H9 (cell line): ENCODE measurements at regions not wholly inside any gene's neighbourhood (a gene's known extent, or its start where the extent isn't known, plus 50 kb on each side); places are given as distances from the start of the nearest gene placed in this dataset.

Source experiments
- DNase-seq: peaks from one replicate; pipeline ENCODE4 v3.0.0-alpha.2; 2017
- H2AFZ ChIP-seq: one replicate; pipeline ENCODE4 v1.6.1; 2013; ENCODE audit warnings: mild to moderate bottlenecking, low read length, control low read depth, moderate library complexity
- H2AK5ac ChIP-seq: 2 replicates; pipeline ENCODE4 v1.6.1; 2013; ENCODE audit warnings: low read length, control low read depth, mixed read lengths; ENCODE audit not compliant: insufficient read length
- H2BK120ac ChIP-seq: one replicate; pipeline ENCODE4 v1.6.1; 2013; ENCODE audit warnings: low read depth, mild to moderate bottlenecking, low read length, control low read depth, inconsistent platforms; ENCODE audit not compliant: poor library complexity, severe bottlenecking
- H2BK12ac ChIP-seq: 2 replicates; pipeline ENCODE4 v1.6.1; 2013; ENCODE audit warnings: low read length, control low read depth, mixed read lengths, low read depth; ENCODE audit not compliant: insufficient read length
- H2BK15ac ChIP-seq: 2 replicates; pipeline ENCODE4 v1.6.1; 2013; ENCODE audit warnings: low read depth, low read length, control low read depth
- H2BK20ac ChIP-seq: one replicate; pipeline ENCODE4 v1.6.1; 2013; ENCODE audit warnings: low read depth, mild to moderate bottlenecking, low read length, control low read depth, inconsistent platforms; ENCODE audit not compliant: poor library complexity, severe bottlenecking
- H2BK5ac ChIP-seq: 2 replicates; pipeline ENCODE4 v1.6.1; 2013; ENCODE audit warnings: low read length, control low read depth, mixed read lengths; ENCODE audit not compliant: insufficient read length
- H3K14ac ChIP-seq: 2 replicates; pipeline ENCODE4 v1.6.1; 2013; ENCODE audit warnings: low read length, control low read depth; ENCODE audit not compliant: insufficient read depth
- H3K18ac ChIP-seq: 2 replicates; pipeline ENCODE4 v1.6.1; 2013; ENCODE audit warnings: low read depth, mild to moderate bottlenecking, mixed read lengths, low read length, control low read depth; ENCODE audit not compliant: insufficient read length
- H3K23ac ChIP-seq: 2 replicates; pipeline ENCODE4 v1.6.1; 2013; ENCODE audit warnings: low read length, control low read depth, mixed read lengths, low read depth; ENCODE audit not compliant: insufficient read length
- H3K23me2 ChIP-seq: 2 replicates; pipeline ENCODE4 v1.6.1; 2013; ENCODE audit warnings: low read depth, mild to moderate bottlenecking, mixed read lengths, low read length, control low read depth; ENCODE audit not compliant: insufficient read length, poor library complexity, severe bottlenecking
- H3K27ac ChIP-seq: 2 replicates; pipeline ENCODE4 v1.5.1; 2013; ENCODE audit warnings: low read length, control low read depth, mixed read lengths, low read depth; ENCODE audit not compliant: insufficient read length
- H3K27me3 ChIP-seq: 2 replicates; pipeline ENCODE4 v1.6.1; 2013; ENCODE audit warnings: low read length, control low read depth, inconsistent platforms; ENCODE audit not compliant: insufficient read depth
- H3K4ac ChIP-seq: 2 replicates; pipeline ENCODE4 v1.6.1; 2013; ENCODE audit warnings: low read depth, mild to moderate bottlenecking, control low read depth, inconsistent platforms, low read length, moderate library complexity
- H3K4me1 ChIP-seq: 2 replicates; pipeline ENCODE4 v1.6.1; 2013; ENCODE audit warnings: low read length, control low read depth, inconsistent platforms; ENCODE audit not compliant: insufficient read depth
- H3K4me2 ChIP-seq: 2 replicates; pipeline ENCODE4 v1.6.1; 2013; ENCODE audit warnings: low read length, control low read depth, mixed read lengths; ENCODE audit not compliant: insufficient read length, insufficient read depth
- H3K56ac ChIP-seq: 2 replicates; pipeline ENCODE4 v1.6.1; 2013; ENCODE audit warnings: low read depth, mild to moderate bottlenecking, mixed read lengths, low read length, control low read depth; ENCODE audit not compliant: insufficient read length
- H3K79me1 ChIP-seq: 2 replicates; pipeline ENCODE4 v1.6.1; 2013; ENCODE audit warnings: low read depth, mild to moderate bottlenecking, moderate library complexity, low read length, control low read depth, inconsistent platforms; ENCODE audit not compliant: insufficient read depth, poor library complexity, severe bottlenecking
- H3K79me2 ChIP-seq: 2 replicates; pipeline ENCODE4 v1.6.1; 2013; ENCODE audit warnings: low read length, control low read depth, inconsistent platforms; ENCODE audit not compliant: insufficient read depth
- H3K9ac ChIP-seq: 2 replicates; pipeline ENCODE4 v1.6.1; 2013; ENCODE audit warnings: low read length, control low read depth, mixed read lengths; ENCODE audit not compliant: insufficient read length; ENCODE audit errors: extremely low read depth
- H3K9me3 ChIP-seq: one replicate; pipeline ENCODE4 v1.6.1; 2013; ENCODE audit warnings: low read depth, low read length, inconsistent platforms; ENCODE audit not compliant: control insufficient read depth
- H3T11ph ChIP-seq: one replicate; pipeline ENCODE4 v1.6.1; 2013; ENCODE audit warnings: mild to moderate bottlenecking, low read length, control low read depth, inconsistent platforms
- H4K20me1 ChIP-seq: one replicate; pipeline ENCODE4 v1.6.1; 2013; ENCODE audit not compliant: control insufficient read depth, insufficient read length, insufficient read depth
- H4K5ac ChIP-seq: 2 replicates; pipeline ENCODE4 v1.6.1; 2013; ENCODE audit warnings: low read depth, mild to moderate bottlenecking, mixed read lengths, low read length, control low read depth; ENCODE audit not compliant: insufficient read length
- H4K8ac ChIP-seq: replicated peaks from 2 replicates; pipeline ENCODE4 v1.6.1; 2013; ENCODE audit warnings: low read length, control low read depth, mixed read lengths, low read depth; ENCODE audit not compliant: insufficient read length
- H4K91ac ChIP-seq: 2 replicates; pipeline ENCODE4 v1.6.1; 2013; ENCODE audit warnings: low read depth, mild to moderate bottlenecking, moderate library complexity, mixed read lengths, low read length, control low read depth; ENCODE audit not compliant: insufficient read length
- H3K27ac Mint-ChIP-seq, 3 experiments: 2 replicates in 2 of 3; 3 replicates in 1 of 3; pipeline ENCODE4 v1.8.0; 2020 to 2021; ENCODE audit warnings: mixed read lengths in 3 of 3, mild to moderate bottlenecking in 1 of 3, moderate library complexity in 1 of 3
- H3K27me3 Mint-ChIP-seq: 2 replicates; pipeline ENCODE4 v1.8.0; 2021; ENCODE audit warnings: low read depth, mild to moderate bottlenecking, moderate library complexity, mixed read lengths
- H3K36me3 Mint-ChIP-seq, 3 experiments: 2 replicates in 2 of 3; 3 replicates in 1 of 3; pipeline ENCODE4 v1.8.0; 2020 to 2021; ENCODE audit warnings: low read depth in 3 of 3, mixed read lengths in 3 of 3; ENCODE audit not compliant: insufficient read depth in 1 of 3
- H3K4me1 Mint-ChIP-seq, 2 experiments: 2 replicates each; pipeline ENCODE4 v1.8.0; 2020; ENCODE audit warnings: mixed read lengths in 2 of 2
- H3K4me3 Mint-ChIP-seq, 2 experiments: 2 replicates in 1 of 2; 3 replicates in 1 of 2; pipeline ENCODE4 v1.8.0; 2020 to 2021; ENCODE audit warnings: mild to moderate bottlenecking in 2 of 2, mixed read lengths in 2 of 2, moderate library complexity in 1 of 2
- H3K9me3 Mint-ChIP-seq, 2 experiments: 2 replicates in 1 of 2; 3 replicates in 1 of 2; pipeline ENCODE4 v1.8.0; 2020; ENCODE audit warnings: mild to moderate bottlenecking in 2 of 2, mixed read lengths in 2 of 2, moderate library complexity in 1 of 2
- WGBS: extraction: QIAGEN DNeasy Blood & Tissue Kit; methylation state at CpG from one replicate; pipeline ENCODE4 v1.1.7; 2013; ENCODE audit warnings: missing lambda C conversion rate, low lambda C conversion rate, mixed read lengths; ENCODE audit not compliant: insufficient read length; ENCODE audit errors: extremely low coverage; 5-methylcytosine and 5-hydroxymethylcytosine counted together
- TF ChIP-seq, protein P1 (sequence below): fragments of 200-600 bp; sonication (generic); conservative IDR thresholded peaks from 3 replicates; pipeline ENCODE4 v1.8.0; 2021; ENCODE audit warnings: antibody characterized with exemption, mild to moderate bottlenecking

DNA sequence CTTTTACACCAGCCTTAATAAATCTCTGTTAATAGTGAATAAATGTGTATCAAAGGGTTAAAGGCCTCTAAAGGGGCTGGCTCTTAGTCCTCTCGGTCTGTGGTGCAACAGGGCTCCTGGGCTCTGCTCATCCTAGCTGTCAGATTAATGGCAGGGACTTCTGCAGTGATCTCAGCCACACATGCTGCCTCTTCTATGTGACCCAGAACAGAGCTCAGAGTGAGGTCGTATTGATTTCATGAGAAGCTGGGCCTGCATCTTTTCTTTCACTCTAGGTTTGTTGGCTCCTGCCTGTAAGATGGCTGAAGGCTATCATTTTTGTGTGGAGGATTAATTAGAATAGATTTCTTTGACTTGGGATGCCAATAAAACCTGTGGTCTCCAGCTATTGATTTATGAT, 165.0 kb upstream of the GLRA1 start:
- no peaks in the 10 kb centered on the region for H3K4me1 ChIP-seq
- DNase-seq = no peak
- H4K91ac ChIP-seq = no peak overlapping the region
- H2BK15ac ChIP-seq = no peak overlapping the region
- no peaks in the 10 kb centered on the region for H3K79me2 ChIP-seq
- no peak overlapping the region for H2AK5ac ChIP-seq
- no peak overlapping the region for H3K14ac ChIP-seq
- H3K4me1 Mint-ChIP-seq = peaks cover 0 to 7% of the 10 kb centered on the region in 2 experiments; a peak in 2 of 4 replicates
- no peak overlapping the region for H2BK12ac ChIP-seq
- H2BK5ac ChIP-seq = no peak overlapping the region
- H4K8ac ChIP-seq = no peak overlapping the region
- H3K4ac ChIP-seq = no peak overlapping the region
- no peak overlapping the region for H3K56ac ChIP-seq
- no peak overlapping the region for H2BK120ac ChIP-seq
- H3K4me3 Mint-ChIP-seq = no peak overlapping the region
- no peaks in the 10 kb centered on the region for H3K9me3 Mint-ChIP-seq
- H2BK20ac ChIP-seq = no peak overlapping the region
- H3K27ac ChIP-seq = no peak overlapping the region
- H3K23me2 ChIP-seq = no peaks in the 10 kb centered on the region
- H3T11ph ChIP-seq = no peak overlapping the region
- WGBS = no CpG with 5 or more reads among the region's 2 CpGs
- H3K27ac Mint-ChIP-seq = no peak overlapping the region
- H3K23ac ChIP-seq = no peak overlapping the region
- H3K79me1 ChIP-seq = no peaks in the 10 kb centered on the region
- TF ChIP-seq, protein P1, sequence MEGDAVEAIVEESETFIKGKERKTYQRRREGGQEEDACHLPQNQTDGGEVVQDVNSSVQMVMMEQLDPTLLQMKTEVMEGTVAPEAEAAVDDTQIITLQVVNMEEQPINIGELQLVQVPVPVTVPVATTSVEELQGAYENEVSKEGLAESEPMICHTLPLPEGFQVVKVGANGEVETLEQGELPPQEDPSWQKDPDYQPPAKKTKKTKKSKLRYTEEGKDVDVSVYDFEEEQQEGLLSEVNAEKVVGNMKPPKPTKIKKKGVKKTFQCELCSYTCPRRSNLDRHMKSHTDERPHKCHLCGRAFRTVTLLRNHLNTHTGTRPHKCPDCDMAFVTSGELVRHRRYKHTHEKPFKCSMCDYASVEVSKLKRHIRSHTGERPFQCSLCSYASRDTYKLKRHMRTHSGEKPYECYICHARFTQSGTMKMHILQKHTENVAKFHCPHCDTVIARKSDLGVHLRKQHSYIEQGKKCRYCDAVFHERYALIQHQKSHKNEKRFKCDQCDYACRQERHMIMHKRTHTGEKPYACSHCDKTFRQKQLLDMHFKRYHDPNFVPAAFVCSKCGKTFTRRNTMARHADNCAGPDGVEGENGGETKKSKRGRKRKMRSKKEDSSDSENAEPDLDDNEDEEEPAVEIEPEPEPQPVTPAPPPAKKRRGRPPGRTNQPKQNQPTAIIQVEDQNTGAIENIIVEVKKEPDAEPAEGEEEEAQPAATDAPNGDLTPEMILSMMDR = no peak
- no peak overlapping the region for H2AFZ ChIP-seq
- H3K9ac ChIP-seq = no peak overlapping the region
- H4K20me1 ChIP-seq = no peaks in the 10 kb centered on the region
- H3K27me3 Mint-ChIP-seq = peaks cover 8% of the 10 kb centered on the region
- H3K18ac ChIP-seq = no peak overlapping the region
- H3K27me3 ChIP-seq = no peaks in the 10 kb centered on the region
- no peak overlapping the region for H4K5ac ChIP-seq
- no peaks in the 10 kb centered on the region for H3K36me3 Mint-ChIP-seq
- no peaks in the 10 kb centered on the region for H3K9me3 ChIP-seq
- H3K4me2 ChIP-seq = no peak overlapping the region
